HL-60/S4 treated with phorbol 12-myristate 13-acetate at 8.2 ng/mL for 4 days and 3 days (cell line): ENCODE measurements at regions not wholly inside any gene's neighbourhood (a gene's known extent, or its start where the extent isn't known, plus 50 kb on each side); places are given as distances from the start of the nearest gene placed in this dataset.
"Not testable (repeated sequence)": the region's sequence is repeated elsewhere in the genome, so short reads cannot be mapped to it uniquely, and the experiment has no call there.

Source experiments
- in situ Hi-C: fragments of 300-500 bp; cut with MboI; formaldehyde crosslinking; loops from 2 replicates; pipeline ENCODE4 v1.15.0; 2022; ENCODE audit warnings: low sequenced_read_pairs

DNA sequence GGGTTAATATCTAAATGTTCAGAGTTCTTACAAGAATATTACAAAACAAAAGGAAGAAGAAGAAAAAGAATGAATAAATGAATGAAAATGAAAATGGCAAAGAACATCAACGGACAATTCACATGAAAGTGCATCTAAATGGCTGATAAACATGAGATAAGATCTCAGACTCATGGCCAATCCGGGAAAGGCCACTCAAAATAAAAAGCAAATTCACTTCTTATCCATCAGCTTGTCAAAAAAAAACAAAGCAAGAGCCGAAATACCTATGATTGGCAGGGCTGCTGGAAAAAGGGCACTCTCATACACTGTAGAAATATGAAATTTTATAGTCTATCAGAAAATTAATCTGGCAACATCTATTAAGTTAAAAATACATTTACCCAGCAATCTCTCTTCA is 103.6 kb upstream of the EDEM3 start:
- in situ Hi-C loops, result no loop called here

DNA sequence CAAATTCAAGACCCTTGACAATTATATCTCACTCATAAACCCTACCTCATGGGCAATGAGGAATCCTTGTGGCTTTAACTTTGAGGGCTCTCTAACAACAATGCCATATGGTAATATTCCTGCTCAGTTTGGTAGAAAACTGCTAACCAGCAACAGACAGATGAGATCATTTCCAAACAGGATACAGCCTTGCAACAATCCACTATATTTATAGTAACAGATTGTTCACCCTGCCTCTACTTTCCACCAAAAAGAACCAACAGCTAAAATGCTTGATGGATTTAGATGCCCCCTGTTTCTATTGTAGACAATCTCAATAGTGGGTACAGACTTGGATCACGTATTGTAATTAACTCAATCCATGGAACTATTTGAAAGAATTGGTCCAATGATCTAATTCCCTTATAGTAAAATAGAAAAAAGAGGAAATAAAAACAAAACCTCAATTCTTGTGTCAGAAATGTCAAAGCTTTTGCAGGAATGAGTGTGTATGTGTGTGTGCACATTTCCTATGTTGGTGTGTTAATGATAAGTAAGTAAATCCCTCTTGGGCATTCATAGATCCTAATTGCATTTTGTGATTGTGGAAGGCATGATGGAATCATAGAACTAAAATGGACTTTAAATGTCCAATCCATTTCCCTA is 100.0 kb upstream of the EDEM3 start:
- in situ Hi-C loops, result no loop called here

DNA sequence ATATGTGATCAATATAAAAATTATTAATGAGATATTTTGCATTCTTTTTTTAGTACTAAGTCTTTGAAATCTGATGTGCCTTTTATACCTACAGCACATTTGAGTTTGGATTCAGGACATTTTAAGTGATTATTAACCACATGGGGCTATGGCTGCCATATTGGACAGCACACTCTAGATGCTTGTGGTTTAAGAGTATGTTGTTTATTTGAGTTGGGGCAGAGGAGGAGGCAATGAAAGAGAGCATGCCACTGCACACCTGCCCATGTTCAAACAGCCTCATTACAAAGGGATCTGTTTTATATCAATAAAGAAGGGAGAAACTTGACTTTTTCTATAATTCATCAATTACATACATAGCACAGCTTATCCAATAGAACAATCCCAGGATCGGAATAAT is 99.4 kb upstream of the EDEM3 start:
- in situ Hi-C loops, result no loop called here

DNA sequence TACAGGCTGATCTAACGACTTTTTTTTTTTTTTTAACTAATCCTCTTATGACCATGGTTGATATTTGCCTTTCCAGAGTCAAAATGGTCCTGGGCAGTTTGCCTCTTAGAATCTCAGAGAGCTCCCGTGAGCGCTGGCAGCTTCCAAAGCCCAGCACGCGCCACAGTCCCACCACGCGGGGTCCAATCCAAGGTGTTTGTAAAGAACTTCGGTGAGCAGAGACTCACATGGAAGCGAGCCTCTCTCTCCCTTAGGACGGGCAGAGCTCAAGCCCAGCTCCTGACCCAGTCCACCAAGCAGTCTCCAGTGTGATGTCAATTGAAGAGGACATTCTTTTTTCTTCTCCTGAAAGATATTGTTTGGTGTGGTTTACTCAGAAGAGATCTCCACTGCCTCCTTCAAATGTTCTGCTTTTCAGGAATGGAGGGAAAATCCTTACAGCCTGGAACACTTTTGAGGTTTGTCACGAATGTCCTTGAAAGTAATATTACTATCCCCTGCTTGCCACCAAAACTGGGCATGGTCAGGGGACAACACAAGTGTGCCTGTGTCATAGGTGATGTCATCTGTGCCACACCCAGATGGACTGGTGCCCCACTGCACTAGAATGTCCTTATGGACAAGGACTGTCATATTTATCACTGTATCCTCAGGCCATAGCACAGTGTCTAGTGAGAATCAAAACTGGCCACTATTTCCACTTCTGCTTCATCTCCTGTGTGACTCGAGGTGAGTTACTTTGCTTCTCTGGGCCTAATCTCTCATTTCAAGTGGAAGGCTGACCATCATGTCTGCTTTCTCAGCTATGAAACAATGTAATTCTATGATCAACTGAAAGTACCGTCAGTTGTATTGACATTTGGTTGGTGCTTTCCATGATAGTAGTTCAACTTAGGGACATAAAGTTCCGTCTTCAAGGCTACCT is 97.4 kb upstream of the EDEM3 start:
- in situ Hi-C loops, result no loop called here

DNA sequence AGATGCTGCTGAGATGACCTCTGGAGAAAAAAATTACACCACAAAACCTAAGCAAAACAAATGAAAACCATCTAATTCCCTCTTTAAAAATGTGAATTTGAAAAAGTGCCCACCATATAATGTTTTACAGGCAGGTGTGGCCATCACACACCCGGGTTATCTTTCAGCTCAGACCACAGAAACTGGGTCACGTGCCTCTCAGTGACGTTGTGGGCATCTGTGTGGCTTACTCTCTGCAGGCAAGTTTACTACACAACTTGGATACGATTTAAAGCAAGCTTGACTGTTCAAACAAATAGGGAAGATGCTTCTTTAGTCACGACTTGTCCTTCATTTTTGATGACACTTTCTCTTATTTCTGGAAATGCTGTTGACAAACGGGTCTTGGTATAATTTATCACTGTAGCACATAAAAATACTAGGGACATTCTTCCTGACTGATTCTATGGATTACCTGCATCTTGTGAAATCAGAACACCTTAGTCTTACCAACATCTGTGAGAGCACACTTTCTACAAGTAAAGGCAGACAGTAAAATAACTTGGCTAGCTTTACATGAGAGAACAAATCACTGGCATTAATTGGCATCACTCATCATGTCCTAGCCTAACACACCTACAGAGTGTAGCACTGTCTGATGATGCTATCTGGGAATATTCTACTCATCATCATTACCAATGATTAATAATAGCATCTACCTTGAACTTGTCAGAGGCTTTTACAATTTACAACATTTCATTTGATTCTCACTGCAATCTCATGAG is 89.3 kb upstream of the EDEM3 start:
- in situ Hi-C loops, result no loop called here

DNA sequence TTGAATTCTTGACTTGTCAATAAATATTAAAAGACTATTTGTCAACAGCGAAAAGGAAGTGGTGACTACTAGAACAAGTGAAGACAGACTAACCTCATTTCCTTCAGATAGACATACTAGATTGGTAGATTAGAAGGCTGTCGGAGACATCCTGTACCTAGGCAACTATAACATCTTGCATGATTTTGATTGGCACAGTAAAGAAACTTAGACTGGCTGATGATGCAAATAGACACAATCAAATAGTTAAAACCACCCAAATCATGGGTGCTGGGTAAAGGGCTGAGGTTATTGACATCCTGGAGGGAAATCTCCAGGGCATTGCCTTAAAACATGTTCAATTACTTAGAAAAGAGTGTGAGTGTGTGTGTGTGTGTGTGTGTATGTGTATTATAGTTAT is 85.9 kb upstream of the EDEM3 start:
- in situ Hi-C loops, result no loop called here

DNA sequence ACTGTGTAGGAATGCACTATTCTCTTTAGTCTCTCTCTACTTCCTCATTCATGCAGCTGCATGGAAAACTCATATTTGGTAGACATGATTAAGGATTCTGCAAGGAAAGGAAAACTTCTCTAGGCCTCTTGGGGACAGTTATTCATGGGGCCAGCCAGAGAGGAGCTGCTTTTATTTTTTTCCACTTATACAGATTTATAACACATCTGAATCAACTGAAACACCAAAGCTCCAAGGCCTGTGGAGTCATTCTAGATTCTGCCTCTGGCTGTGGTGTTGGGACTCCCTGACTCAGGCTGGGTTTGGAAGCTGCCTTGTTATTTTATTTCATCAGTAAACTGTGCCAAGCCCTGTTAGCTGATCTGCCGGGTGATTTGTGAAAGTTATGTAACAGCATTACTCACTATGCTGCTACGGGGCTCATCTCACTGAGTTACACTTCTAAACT is 83.9 kb upstream of the EDEM3 start:
- in situ Hi-C loops, result no loop called here

DNA sequence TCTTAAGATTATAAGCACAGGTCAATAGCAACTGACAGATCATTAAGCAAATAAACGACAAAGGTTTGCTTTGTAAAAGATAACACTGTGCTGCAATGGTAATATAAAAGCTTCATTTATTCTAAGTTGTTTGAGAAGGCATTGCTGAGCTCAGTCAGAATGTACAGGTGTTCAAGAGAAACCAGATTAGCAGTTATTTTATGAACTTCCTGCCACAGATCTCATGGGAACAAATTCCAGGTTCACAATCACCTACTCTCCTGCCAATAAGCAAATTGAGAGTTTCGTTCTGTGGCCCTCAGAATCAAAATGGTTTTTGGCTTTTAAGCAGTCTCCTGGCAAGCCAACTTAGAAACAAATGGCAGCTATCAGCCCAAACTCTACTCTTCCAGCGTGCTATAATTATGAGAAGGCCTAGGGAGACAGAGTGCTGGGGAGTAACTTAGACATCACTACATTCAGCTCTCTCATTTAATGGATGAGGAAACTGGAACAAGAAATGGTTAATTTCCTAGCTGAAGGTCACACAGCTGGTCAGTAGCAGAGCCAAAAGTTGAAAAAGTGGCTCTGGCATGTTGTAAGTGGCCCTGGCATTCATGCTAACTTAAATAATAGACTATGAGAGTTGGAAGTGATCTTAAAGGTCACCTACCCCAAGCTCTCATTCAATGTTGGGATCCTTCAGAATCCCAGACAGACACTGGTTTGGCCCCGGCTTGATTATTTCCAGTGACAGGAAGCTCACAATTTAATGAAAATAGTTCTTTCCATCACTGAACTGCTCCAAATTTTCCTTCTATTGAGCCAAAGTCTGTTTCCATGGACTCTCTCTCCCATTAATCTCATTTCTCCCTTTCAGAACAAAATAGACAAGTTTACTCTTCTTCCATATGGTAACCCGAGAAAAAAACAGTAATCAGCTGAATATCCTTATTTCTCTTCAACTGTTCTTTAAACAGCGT is 82.6 kb upstream of the EDEM3 start:
- in situ Hi-C loops, result no loop called here

DNA sequence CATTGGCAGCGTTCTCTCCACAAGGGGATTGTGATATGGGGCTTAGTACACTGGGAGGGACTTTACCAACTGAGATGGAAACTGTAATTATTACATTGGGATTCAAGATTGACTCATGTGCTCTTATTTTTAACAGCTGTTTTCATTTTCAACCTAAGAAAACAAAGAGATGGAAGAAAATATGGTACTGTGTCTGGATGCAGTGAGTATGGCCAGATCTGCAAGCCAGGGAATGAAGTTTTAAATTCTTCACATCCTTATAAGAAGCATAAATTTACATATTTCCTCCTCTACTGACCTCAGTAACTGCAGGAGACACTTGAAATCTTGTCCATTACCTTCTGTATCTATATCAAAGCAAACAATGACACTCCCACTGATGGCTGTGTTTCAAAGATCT is 81.5 kb upstream of the EDEM3 start:
- in situ Hi-C loops, result no loop called here

DNA sequence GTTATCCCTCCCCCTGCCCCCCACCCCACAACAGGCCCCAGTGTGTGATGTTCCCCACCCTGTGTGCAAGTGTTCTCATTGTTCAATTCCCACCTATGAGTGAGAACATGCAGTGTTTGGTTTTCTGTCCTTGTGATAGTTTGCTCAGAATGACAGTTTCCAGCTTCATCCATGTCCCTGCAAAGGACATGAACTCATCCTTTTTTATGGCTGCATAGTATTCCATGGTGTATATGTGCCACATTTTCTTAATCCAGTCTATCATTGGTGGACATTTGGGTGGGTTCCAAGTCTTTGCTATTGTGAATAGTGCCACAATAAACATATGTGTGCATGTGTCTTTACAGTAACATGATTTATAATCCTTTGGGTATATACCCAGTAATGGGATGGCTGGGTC is 79.3 kb upstream of the EDEM3 start:
- in situ Hi-C loops, result not testable (repeated sequence)

DNA sequence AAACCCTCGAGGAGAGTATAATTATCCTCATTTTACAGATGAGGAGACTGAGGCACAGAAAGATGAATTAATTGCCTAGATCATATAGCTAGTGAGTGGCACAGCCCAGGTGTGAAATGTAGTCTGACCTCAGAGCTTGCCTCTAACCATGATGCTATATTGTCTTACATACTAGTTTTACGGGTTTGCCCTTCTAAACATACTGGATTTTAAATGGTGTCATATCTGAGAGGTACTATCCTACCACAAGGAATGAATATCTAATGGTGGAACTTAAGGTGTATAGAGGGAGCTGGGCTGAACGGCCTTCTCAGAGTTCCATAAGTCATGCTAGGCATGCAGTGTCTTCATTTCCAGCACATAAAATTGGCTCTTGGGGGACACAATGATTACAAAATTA is 77.9 kb upstream of the EDEM3 start:
- in situ Hi-C loops, result no loop called here

DNA sequence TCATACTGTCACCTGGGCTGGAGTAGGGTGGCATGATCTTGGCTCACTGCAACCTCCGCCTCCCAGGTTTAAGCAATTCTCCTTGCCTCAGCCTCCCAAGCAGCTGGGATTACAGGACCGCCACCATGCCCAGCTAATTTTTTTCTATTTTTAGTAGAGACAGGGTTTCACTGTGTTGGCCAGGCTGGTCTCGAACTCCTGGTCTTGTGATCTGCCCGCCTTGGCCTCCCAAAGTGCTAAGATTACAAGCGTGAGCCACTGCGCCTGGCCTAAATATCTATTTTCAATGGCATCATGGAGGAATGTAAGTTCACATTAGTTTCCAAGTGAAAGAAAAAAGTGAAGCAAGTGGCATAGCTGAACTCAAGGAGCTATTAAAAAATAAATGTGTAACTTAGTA is 74.8 kb upstream of the EDEM3 start:
- in situ Hi-C loops, result not testable (repeated sequence)

DNA sequence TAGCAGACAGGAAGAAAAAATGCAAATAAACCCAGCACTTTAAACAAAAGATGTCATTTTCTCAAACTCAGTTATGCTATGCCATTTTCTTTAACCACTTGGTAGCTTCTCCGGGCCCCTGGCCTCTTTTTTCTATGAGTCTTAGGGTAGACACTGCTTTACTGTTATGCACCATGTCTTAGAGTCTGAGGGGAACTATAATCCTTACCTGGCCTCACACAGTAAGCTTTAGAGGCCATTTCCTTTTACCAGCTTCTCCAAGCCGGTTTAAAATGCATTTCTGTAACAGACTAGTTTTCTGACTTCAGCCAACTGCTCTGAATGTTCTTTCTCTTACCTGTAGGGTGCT is 73.7 kb upstream of the EDEM3 start:
- in situ Hi-C loops, result no loop called here

DNA sequence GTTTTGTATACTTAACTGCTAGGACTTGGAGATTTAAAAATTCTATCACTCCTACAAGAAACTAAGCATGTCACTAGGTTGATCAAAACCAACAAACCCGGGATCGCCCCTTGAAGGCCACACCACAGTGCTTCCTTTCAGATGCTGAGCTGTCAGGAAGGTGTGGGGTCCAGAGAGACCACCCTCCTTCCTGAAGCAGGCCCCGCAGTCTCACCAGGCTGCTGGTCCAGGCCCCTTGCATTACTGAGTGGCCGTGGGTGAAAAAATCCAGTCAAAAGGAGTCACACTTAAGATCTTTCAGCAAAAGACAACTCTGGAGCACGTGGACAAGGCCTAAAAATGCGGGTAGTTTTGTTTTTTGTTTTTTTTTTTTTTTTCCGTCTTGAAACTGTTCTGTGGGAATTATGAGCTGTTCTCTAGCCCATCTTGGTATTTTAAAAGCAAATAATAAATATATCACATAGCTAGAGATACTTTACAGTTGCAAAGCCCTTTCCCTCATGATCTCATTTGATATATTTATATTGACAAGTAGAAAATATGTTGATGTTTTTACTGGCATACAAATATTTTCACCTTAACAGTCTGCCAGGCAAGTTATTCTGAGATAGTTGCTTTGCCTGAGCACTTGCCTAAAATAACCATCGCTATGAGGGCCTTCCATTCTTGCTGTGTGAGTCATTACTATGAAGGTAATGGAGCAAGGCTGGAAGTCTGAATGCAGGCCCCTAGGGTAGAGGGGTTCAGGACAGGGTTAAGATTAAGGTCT is 73.1 kb upstream of the EDEM3 start:
- in situ Hi-C loops, result no loop called here

DNA sequence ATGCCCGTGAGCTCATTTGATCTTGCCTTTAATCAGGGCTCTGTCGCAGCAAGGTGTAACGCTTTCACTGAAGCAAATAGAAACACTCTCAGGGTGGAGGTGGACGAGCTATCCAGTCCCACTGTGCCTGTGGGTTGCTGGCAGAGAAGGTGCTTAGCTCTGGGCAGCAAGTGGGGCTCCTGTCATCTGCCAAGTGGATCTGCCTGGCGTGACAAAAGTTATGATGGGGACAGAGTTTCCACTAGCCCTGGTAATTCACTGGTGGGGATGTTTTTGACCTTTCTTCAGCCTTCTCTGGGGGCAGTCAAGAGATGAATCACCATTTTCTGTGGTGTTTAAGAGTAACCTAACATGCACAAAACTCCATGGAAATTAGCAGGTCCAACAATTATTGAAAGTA is 71.3 kb upstream of the EDEM3 start:
- in situ Hi-C loops, result no loop called here

DNA sequence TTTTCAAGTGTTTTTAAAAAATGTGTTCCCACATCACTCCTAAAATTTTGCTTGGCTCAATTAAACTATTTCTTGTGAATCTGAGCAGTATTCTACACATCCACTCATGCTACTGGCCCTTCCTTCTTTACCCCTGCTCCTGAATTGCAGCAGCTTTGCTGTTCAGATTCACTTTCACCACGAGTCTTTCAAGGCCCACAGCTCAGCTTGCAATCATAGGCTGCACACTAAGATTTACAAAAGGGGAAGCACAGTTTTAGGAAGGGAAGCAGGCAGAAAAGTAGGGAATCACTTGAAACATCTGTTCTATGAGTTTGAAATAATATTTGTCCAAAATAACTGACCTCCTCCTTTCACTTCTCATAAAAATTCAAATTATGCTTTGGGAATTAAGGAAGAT is 70.9 kb upstream of the EDEM3 start:
- in situ Hi-C loops, result no loop called here

DNA sequence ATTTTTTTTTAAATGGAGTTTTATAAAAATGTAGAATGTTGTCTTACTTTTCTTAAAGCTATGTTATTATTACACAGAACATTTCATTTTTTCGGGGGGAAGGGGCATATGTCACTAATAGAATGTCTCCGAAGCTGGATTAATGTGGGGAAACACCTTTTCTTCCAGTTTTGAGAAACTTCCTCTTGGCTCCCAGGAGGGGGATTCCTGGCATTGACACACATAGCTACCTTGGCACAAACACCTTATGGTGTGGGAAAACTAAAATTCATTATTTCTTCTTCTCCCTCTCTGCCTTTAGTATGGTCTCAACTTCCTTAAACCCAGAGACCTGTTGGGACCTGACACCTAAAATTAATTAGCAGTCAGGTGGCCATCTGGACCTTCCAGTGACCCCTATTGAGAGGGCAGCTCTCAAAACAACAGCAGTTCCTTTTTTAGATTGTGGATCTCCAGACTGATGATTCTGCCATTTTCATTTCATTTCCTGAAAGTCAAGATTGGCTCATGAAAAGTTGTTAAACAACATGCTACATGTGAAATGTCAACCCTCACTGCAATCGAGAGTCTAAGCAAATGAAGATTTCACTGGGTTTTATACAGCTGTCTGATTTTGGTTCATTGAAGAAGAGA is 70.1 kb upstream of the EDEM3 start:
- in situ Hi-C loops, result loop anchor here (25.0 kb wide), 1 partner anchor 337 kb away; the partner anchor contains the start of genes SWT1 and TRMT1L

DNA sequence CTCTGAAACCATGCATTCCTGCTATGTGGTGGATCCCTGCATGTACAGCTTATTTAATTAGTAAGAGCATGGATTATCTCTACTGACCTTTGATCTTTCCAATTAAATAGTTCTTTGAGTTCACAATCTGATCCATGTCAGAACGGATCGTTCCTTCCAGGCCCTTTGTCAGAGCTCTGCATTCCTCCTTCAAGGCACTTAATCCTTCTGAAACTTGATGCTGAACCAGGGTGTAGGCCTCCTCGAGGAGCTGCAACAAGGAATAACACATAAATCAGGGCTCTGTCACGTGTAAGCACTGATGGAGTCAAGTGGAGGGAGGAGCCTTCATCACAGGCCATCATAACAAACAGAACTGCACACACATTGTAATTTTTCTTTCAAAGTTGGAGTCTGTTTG is 68.4 kb upstream of the EDEM3 start:
- in situ Hi-C loops, result loop anchor here (25.0 kb wide), 1 partner anchor 339 kb away; the partner anchor contains the start of genes SWT1 and TRMT1L

DNA sequence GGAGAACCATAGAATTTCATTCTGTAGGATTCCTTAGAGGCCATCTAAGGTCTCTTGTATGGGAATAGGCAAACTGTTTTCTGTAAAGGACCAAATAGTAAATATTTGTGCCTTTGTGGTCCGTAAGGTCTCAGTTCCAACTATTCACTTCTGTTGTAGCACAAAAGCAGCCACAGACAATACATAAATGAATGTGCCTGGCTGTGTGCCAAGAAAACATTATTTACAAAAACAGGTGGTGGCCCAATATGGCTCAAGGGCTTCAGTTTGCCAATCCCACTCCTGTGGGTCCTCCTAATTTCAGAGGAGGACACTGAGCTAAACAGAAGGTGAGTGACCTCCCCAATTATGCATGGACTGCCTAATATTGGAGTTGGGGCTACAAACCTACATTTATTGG is 67.6 kb upstream of the EDEM3 start:
- in situ Hi-C loops, result loop anchor here (25.0 kb wide), 1 partner anchor 340 kb away; the partner anchor contains the start of genes SWT1 and TRMT1L
